Nephron (organoid): ENCODE measurements at regions not wholly inside any gene's neighbourhood (a gene's known extent, or its start where the extent isn't known, plus 50 kb on each side); places are given as distances from the start of the nearest gene placed in this dataset.

Experiments
- H3K27ac Mint-ChIP-seq, 3 experiments: 2 replicates each; pipeline ENCODE4 v1.8.0; 2020; ENCODE audit warnings: mixed read lengths in 3 of 3, mild to moderate bottlenecking in 2 of 3, moderate library complexity in 1 of 3
- H3K27me3 Mint-ChIP-seq: 2 replicates; pipeline ENCODE4 v1.8.0; 2021; ENCODE audit warnings: low read depth, mild to moderate bottlenecking, moderate library complexity, mixed read lengths
- H3K36me3 Mint-ChIP-seq: 2 replicates; pipeline ENCODE4 v1.8.0; 2020; ENCODE audit warnings: low read depth, mixed read lengths
- H3K4me1 Mint-ChIP-seq: 2 replicates; pipeline ENCODE4 v1.8.0; 2020; ENCODE audit warnings: mixed read lengths
- H3K4me3 Mint-ChIP-seq, 3 experiments: 2 replicates each; pipeline ENCODE4 v1.8.0; 2020; ENCODE audit warnings: mild to moderate bottlenecking in 3 of 3, mixed read lengths in 3 of 3, moderate library complexity in 2 of 3
- H3K9me3 Mint-ChIP-seq: 2 replicates; pipeline ENCODE4 v1.8.0; 2020; ENCODE audit warnings: mixed read lengths
- CTCF ChIP-seq, 3 experiments: fragments of 200-600 bp; sonication (generic); IDR thresholded peaks; one replicate each; pipeline ENCODE4 v1.5.0; 2021; ENCODE audit warnings: antibody characterized with exemption in 3 of 3; ENCODE audit not compliant: unreplicated experiment in 3 of 3

GRCh38 chr7:68256295-68256694 lies 1259.7 kb downstream of the TYW1 start:
- Mint-ChIP-seq H3K9me3 (peaks cover 15% of the 10 kb centered on the region), H3K4me3 (no peak overlapping the region), H3K27ac (no peak overlapping the region), H3K27me3 (peaks cover 43% of the 10 kb centered on the region), H3K4me1 (no peaks in the 10 kb centered on the region), H3K36me3 (no peaks in the 10 kb centered on the region)
- TF ChIP-seq CTCF (IDR thresholded peaks at IDR 0.05; ENCODE audit: unreplicated experiment in 3 of 3): no peak

- H3K27ac Mint-ChIP-seq: no peak overlapping the region
- TF ChIP-seq CTCF (IDR thresholded peaks at IDR 0.05; ENCODE audit: unreplicated experiment in 3 of 3): no peak
- H3K27me3 Mint-ChIP-seq: peaks cover 39% of the 10 kb centered on the region
- H3K4me1 Mint-ChIP-seq: no peaks in the 10 kb centered on the region
- no peak overlapping the region for H3K4me3 Mint-ChIP-seq
- no peaks in the 10 kb centered on the region for H3K36me3 Mint-ChIP-seq
- peaks cover 3% of the 10 kb centered on the region for H3K9me3 Mint-ChIP-seq
Measured at GRCh38 chr7:68258609-68259008, 1262.0 kb downstream of the TYW1 start.

GRCh38 chr7:68265258-68265657 lies 1268.6 kb downstream of the TYW1 start:
- TF ChIP-seq CTCF (IDR thresholded peaks at IDR 0.05; ENCODE audit: unreplicated experiment in 3 of 3): no peak
- Mint-ChIP-seq H3K36me3 (peaks cover 4% of the 10 kb centered on the region), H3K27me3 (peaks cover 24% of the 10 kb centered on the region), H3K4me3 (no peak overlapping the region), H3K4me1 (no peaks in the 10 kb centered on the region), H3K9me3 (peaks cover 27% of the 10 kb centered on the region), H3K27ac (no peak overlapping the region)

- H3K4me1 Mint-ChIP-seq: no peaks in the 10 kb centered on the region
- no peak overlapping the region for H3K4me3 Mint-ChIP-seq
- H3K36me3 Mint-ChIP-seq: peaks cover 4% of the 10 kb centered on the region
- peaks cover 24% of the 10 kb centered on the region for H3K9me3 Mint-ChIP-seq
- H3K27ac Mint-ChIP-seq: no peak overlapping the region
- H3K27me3 Mint-ChIP-seq: peaks cover 18% of the 10 kb centered on the region
- no peak for TF ChIP-seq CTCF (IDR thresholded peaks at IDR 0.05; ENCODE audit: unreplicated experiment in 3 of 3)
Measured at GRCh38 chr7:68266004-68266579, 1269.5 kb downstream of the TYW1 start.

GRCh38 chr7:68267486-68267885 lies 1270.9 kb downstream of the TYW1 start:
- Mint-ChIP-seq H3K27ac (no peak overlapping the region), H3K27me3 (peaks cover 16% of the 10 kb centered on the region), H3K4me3 (no peak overlapping the region), H3K4me1 (no peaks in the 10 kb centered on the region), H3K36me3 (peaks cover 4% of the 10 kb centered on the region), H3K9me3 (peaks cover 24% of the 10 kb centered on the region)
- no peak for TF ChIP-seq CTCF (IDR thresholded peaks at IDR 0.05; ENCODE audit: unreplicated experiment in 3 of 3)

GRCh38 chr7:68269405-68269804 lies 1272.8 kb downstream of the TYW1 start:
- Mint-ChIP-seq H3K4me3 (no peak overlapping the region), H3K27me3 (peaks cover 11% of the 10 kb centered on the region), H3K4me1 (no peaks in the 10 kb centered on the region), H3K9me3 (peaks cover 21% of the 10 kb centered on the region), H3K27ac (no peak overlapping the region), H3K36me3 (peaks cover 4% of the 10 kb centered on the region)
- no peak for TF ChIP-seq CTCF (IDR thresholded peaks at IDR 0.05; ENCODE audit: unreplicated experiment in 3 of 3)
